ENCODE measurements at regions not wholly inside any gene's neighbourhood (a gene's known extent, or its start where the extent isn't known, plus 50 kb on each side); places are given as distances from the start of the nearest gene placed in this dataset.

GRCh38 chr20:6333110-6333509 is 210.3 kb upstream of the FERMT1 start:
- TF ChIP-seq CTCF (IDR thresholded peaks at IDR 0.05; ENCODE audit: borderline replicate concordance, extremely low read depth, low read length, poor library complexity, severe bottlenecking) (no peak), EZH2 (IDR thresholded peaks at IDR 0.05; ENCODE audit: borderline replicate concordance, low read depth, low read length, severe bottlenecking) (no peak)

Measured in DND-41 (cell line).